H1 (cell line): ENCODE measurements at regions not wholly inside any gene's neighbourhood (a gene's known extent, or its start where the extent isn't known, plus 50 kb on each side); places are given as distances from the start of the nearest gene placed in this dataset.

Experiments
- CTCF ChIA-PET: fragments of 300-600 bp; sonication (Branson Sonifier 250); formaldehyde crosslinking; loops from one replicate; lab custom pipeline; 2021; ENCODE audit not compliant: partially characterized antibody; lab: Charles Lee
- POLR2A ChIA-PET: fragments of 300-600 bp; sonication (Branson Sonifier 250); formaldehyde crosslinking; loops from one replicate; lab custom pipeline; 2021; ENCODE audit warnings: inconsistent platforms; ENCODE audit not compliant: partially characterized antibody; lab: Charles Lee
- DNase-seq, 2 experiments: peaks; one replicate each; pipeline versions ENCODE4 v3.0.0 to v3.0.0-alpha.2; 2010 to 2022; ENCODE audit warnings: low spot score in 2 of 2, low read depth in 1 of 2, mixed read lengths in 1 of 2
- FAIRE-seq: peaks from 2 replicates; lab custom pipeline; 2011; peaks lifted over from hg19 to GRCh38; lab: Jason Lieb, UNC
- H2AFZ ChIP-seq: 2 replicates; pipeline ENCODE4 v1.8.1; 2012; ENCODE audit warnings: low read length, inconsistent platforms
- H2AK5ac ChIP-seq: 2 replicates; pipeline ENCODE4 v1.6.1; 2013; ENCODE audit warnings: low read depth, low read length
- H2BK120ac ChIP-seq: replicated peaks from 2 replicates; pipeline ENCODE3; 2013; ENCODE audit warnings: low read depth, low read length, inconsistent platforms
- H2BK12ac ChIP-seq: 2 replicates; pipeline ENCODE4 v1.6.1; 2013; ENCODE audit warnings: low read depth, low read length
- H2BK15ac ChIP-seq: 2 replicates; pipeline ENCODE4 v1.6.1; 2013; ENCODE audit warnings: low read length
- H2BK20ac ChIP-seq: 2 replicates; pipeline ENCODE4 v1.6.1; 2013; ENCODE audit warnings: low read length
- H2BK5ac ChIP-seq: 2 replicates; pipeline ENCODE4 v1.6.1; 2013; ENCODE audit warnings: low read depth, low read length
- H3K14ac ChIP-seq: 2 replicates; pipeline ENCODE4 v1.6.1; 2013; ENCODE audit warnings: inconsistent platforms; ENCODE audit not compliant: insufficient read length
- H3K18ac ChIP-seq: 2 replicates; pipeline ENCODE4 v1.6.1; 2013; ENCODE audit warnings: low read length; ENCODE audit errors: extremely low read depth
- H3K23ac ChIP-seq: 2 replicates; pipeline ENCODE4 v1.6.1; 2013; ENCODE audit warnings: inconsistent platforms; ENCODE audit not compliant: insufficient read length
- H3K23me2 ChIP-seq: 2 replicates; pipeline ENCODE4 v1.6.1; 2013; ENCODE audit warnings: low read depth, low read length
- H3K27ac ChIP-seq: 2 replicates; pipeline ENCODE4 v1.6.1; 2011; ENCODE audit warnings: low read depth, low read length, inconsistent platforms
- H3K27me3 ChIP-seq, 4 experiments: replicated peaks in 1 of 4; 1 replicate in 1 of 4; 2 replicates in 3 of 4; pipeline versions ENCODE4 v1.6.1 to v1.8.1; 2011 to 2013; ENCODE audit warnings: low read length in 3 of 4, mild to moderate bottlenecking in 3 of 4, inconsistent platforms in 2 of 4, mixed read lengths in 2 of 4, moderate library complexity in 1 of 4; ENCODE audit not compliant: control insufficient read depth in 3 of 4, insufficient read depth in 3 of 4; ENCODE audit errors: extremely low read depth in 1 of 4
- H3K36me3 ChIP-seq, 4 experiments: 2 replicates each; pipeline versions ENCODE4 v1.6.1 to v1.8.1; 2011 to 2013; ENCODE audit warnings: mild to moderate bottlenecking in 4 of 4, low read length in 3 of 4, moderate library complexity in 2 of 4, control low read depth in 1 of 4, inconsistent platforms in 1 of 4; ENCODE audit not compliant: insufficient read depth in 4 of 4, control insufficient read depth in 2 of 4
- H3K4ac ChIP-seq: replicated peaks from 2 replicates; pipeline ENCODE3; 2013; ENCODE audit warnings: low read length, low read depth, mixed read lengths, inconsistent platforms; ENCODE audit not compliant: insufficient read length
- H3K4me1 ChIP-seq, 4 experiments: replicated peaks in 1 of 4; 1 replicate in 1 of 4; 2 replicates in 3 of 4; pipeline versions ENCODE4 v1.6.1 to v1.8.1; 2011 to 2013; ENCODE audit warnings: low read length in 3 of 4, inconsistent platforms in 2 of 4, mixed read lengths in 1 of 4; ENCODE audit not compliant: insufficient read depth in 4 of 4, control insufficient read depth in 3 of 4
- H3K4me2 ChIP-seq, 2 experiments: 2 replicates each; pipeline versions ENCODE4 v1.6.1 to v1.8.1; 2011 to 2013; ENCODE audit warnings: low read depth in 2 of 2, low read length in 2 of 2, control low read depth in 1 of 2, inconsistent platforms in 1 of 2, mild to moderate bottlenecking in 1 of 2; ENCODE audit not compliant: insufficient read depth in 1 of 2
- H3K4me3 ChIP-seq, 4 experiments: fragments of 200-600, 300-600 bp in 1 of 4; sonication (generic), shearing (Covaris generic), sonication (Bioruptor Twin) in 1 of 4; 2 replicates each; pipeline versions ENCODE4 v1.5.1 to v1.8.1; 2011 to 2016; ENCODE audit warnings: low read length in 4 of 4, low read depth in 3 of 4, control low read depth in 2 of 4, inconsistent platforms in 2 of 4, mild to moderate bottlenecking in 2 of 4, mixed read lengths in 1 of 4, moderate library complexity in 1 of 4; ENCODE audit not compliant: insufficient read depth in 2 of 4; ENCODE audit errors: extremely low read depth in 1 of 4
- H3K56ac ChIP-seq: replicated peaks from 2 replicates; pipeline ENCODE3; 2013; ENCODE audit warnings: low read depth, mild to moderate bottlenecking, mixed read lengths, low read length, inconsistent platforms; ENCODE audit not compliant: insufficient read length
- H3K79me1 ChIP-seq: 2 replicates; pipeline ENCODE4 v1.6.1; 2013; ENCODE audit warnings: low read depth, low read length, control low read depth
- H3K79me2 ChIP-seq, 2 experiments: 2 replicates each; pipeline versions ENCODE4 v1.6.1 to v1.8.1; 2012 to 2013; ENCODE audit warnings: low read length in 2 of 2, mild to moderate bottlenecking in 2 of 2, inconsistent platforms in 1 of 2; ENCODE audit not compliant: insufficient read depth in 2 of 2, control insufficient read depth in 1 of 2
- H3K9ac ChIP-seq, 4 experiments: replicated peaks in 1 of 4; 1 replicate in 1 of 4; 2 replicates in 3 of 4; pipeline versions ENCODE4 v1.6.1 to v1.8.1; 2011 to 2013; ENCODE audit warnings: low read depth in 3 of 4, low read length in 3 of 4, control low read depth in 2 of 4, mild to moderate bottlenecking in 2 of 4, moderate library complexity in 2 of 4, inconsistent platforms in 1 of 4; ENCODE audit errors: extremely low read depth in 1 of 4
- H3K9me3 ChIP-seq, 2 experiments: 2 replicates each; pipeline versions ENCODE4 v1.6.1 to v1.8.1; 2012 to 2013; ENCODE audit warnings: mild to moderate bottlenecking in 2 of 2, moderate library complexity in 2 of 2, control low read depth in 1 of 2, inconsistent platforms in 1 of 2, low read depth in 1 of 2, low read length in 1 of 2, mixed read lengths in 1 of 2; ENCODE audit not compliant: insufficient read depth in 2 of 2
- H4K20me1 ChIP-seq, 2 experiments: replicated peaks in 1 of 2; 2 replicates each; pipeline versions ENCODE3 to v1.8.1; 2011 to 2013; ENCODE audit warnings: inconsistent platforms in 2 of 2, low read length in 2 of 2, mild to moderate bottlenecking in 1 of 2; ENCODE audit not compliant: insufficient read depth in 2 of 2, control insufficient read depth in 1 of 2
- H4K5ac ChIP-seq: 2 replicates; pipeline ENCODE4 v1.6.1; 2013; ENCODE audit warnings: low read length, low read depth, mixed read lengths, inconsistent platforms; ENCODE audit not compliant: insufficient read length
- H4K8ac ChIP-seq: 2 replicates; pipeline ENCODE4 v1.8.0; 2013; ENCODE audit warnings: mild to moderate bottlenecking, moderate library complexity, low read length, inconsistent platforms; ENCODE audit not compliant: insufficient read depth; ENCODE audit errors: extremely low read depth
- H4K91ac ChIP-seq: replicated peaks from 2 replicates; pipeline ENCODE3; 2013; ENCODE audit warnings: low read length, mixed read lengths, inconsistent platforms; ENCODE audit not compliant: insufficient read length
- CBX5 ChIP-seq: fragments of 300-800, 300-1000 bp; sonication (generic); IDR thresholded peaks from 2 replicates; pipeline ENCODE4 v1.7.1; 2016; ENCODE audit warnings: antibody characterized with exemption, low read length, low read depth
- E2F6 ChIP-seq: IDR thresholded peaks from 2 replicates; pipeline ENCODE4 v1.6.1; 2012; ENCODE audit warnings: inconsistent platforms
- JUN ChIP-seq: IDR thresholded peaks from 2 replicates; pipeline ENCODE4 v1.6.1; 2011; ENCODE audit warnings: low read depth, mild to moderate bottlenecking, improper control_type of control experiment, low read length
- WGBS, 2 experiments: shearing (Covaris generic) in 1 of 2; methylation state at CpG; one replicate each; pipeline versions ENCODE4 v1.1.6 to v1.1.7; 2013 to 2015; ENCODE audit warnings: low lambda C conversion rate in 2 of 2, mixed read lengths in 2 of 2, inconsistent platforms in 1 of 2, low coverage in 1 of 2, missing lambda C conversion rate in 1 of 2; ENCODE audit not compliant: insufficient replicate concordance in 2 of 2, insufficient coverage in 1 of 2, insufficient read length in 1 of 2; ENCODE audit errors: extremely low coverage in 1 of 2, missing lambda C conversion rate in 1 of 2; 5-methylcytosine and 5-hydroxymethylcytosine counted together

GRCh38 chr4:116546759-116547158 is 538.6 kb downstream of the TRAM1L1 start:
- POLR2A ChIA-PET: no interaction called here
- no peak overlapping the region for H3K27ac ChIP-seq
- no peak overlapping the region for H4K91ac ChIP-seq
- H3K27me3 ChIP-seq: no peaks in the 10 kb centered on the region
- no peak overlapping the region for H2AFZ ChIP-seq
- 100% methylated on average over 1 of the region's 1 CpG; no CpG with 5 or more reads in 1 of the 2 experiments for WGBS, 2 experiments
- no peaks in the 10 kb centered on the region for H3K79me2 ChIP-seq
- no peak overlapping the region for H3K9ac ChIP-seq
- H3K36me3 ChIP-seq: no peaks in the 10 kb centered on the region
- H3K56ac ChIP-seq: no peak overlapping the region
- H4K20me1 ChIP-seq: no peaks in the 10 kb centered on the region
- no peak for DNase-seq
- CTCF ChIA-PET: no interaction called here
- no peak overlapping the region for H2BK20ac ChIP-seq
- no peak overlapping the region for H2BK5ac ChIP-seq
- no peaks in the 10 kb centered on the region for H3K9me3 ChIP-seq
- H3K14ac ChIP-seq: no peak overlapping the region
- H3K4me3 ChIP-seq: no peak overlapping the region
- no peaks in the 10 kb centered on the region for H3K4me1 ChIP-seq
- no peak overlapping the region for H2BK15ac ChIP-seq
- H3K4me2 ChIP-seq: no peak overlapping the region
- FAIRE-seq: no peak
- H2BK12ac ChIP-seq: no peak overlapping the region
- no peak overlapping the region for H2BK120ac ChIP-seq
- H4K8ac ChIP-seq: no peak overlapping the region
- no peak overlapping the region for H3K4ac ChIP-seq
- H3K23ac ChIP-seq: no peak overlapping the region
- H2AK5ac ChIP-seq: no peak overlapping the region
- H4K5ac ChIP-seq: no peak overlapping the region
- TF ChIP-seq CBX5: no peak
- TF ChIP-seq JUN: no peak
- no peak for TF ChIP-seq E2F6
- H3K18ac ChIP-seq: no peak overlapping the region
- H3K23me2 ChIP-seq: no peaks in the 10 kb centered on the region
- H3K79me1 ChIP-seq: no peaks in the 10 kb centered on the region
